Peyer's patch (tissue), 4 donors: ENCODE measurements at regions not wholly inside any gene's neighbourhood (a gene's known extent, or its start where the extent isn't known, plus 50 kb on each side); places are given as distances from the start of the nearest gene placed in this dataset.

Source experiments
- DNase-seq, 3 donors: peaks; one replicate each; pipeline ENCODE4 v3.0.0-alpha.2; 2017 to 2019
- H3K27ac ChIP-seq, 4 donors: fragments of 200-600 bp; sonication (generic); one replicate each; pipeline ENCODE4 v1.5.1; 2016 to 2019
- H3K27me3 ChIP-seq, 2 donors: fragments of 200-600 bp; sonication (generic); one replicate each; pipeline ENCODE4 v1.5.1; 2019
- H3K36me3 ChIP-seq, 3 donors: fragments of 200-600 bp; sonication (generic); one replicate each; pipeline ENCODE4 v1.5.1; 2016 to 2019
- H3K4me1 ChIP-seq, 4 donors: fragments of 200-600 bp; sonication (generic); one replicate each; pipeline ENCODE4 v1.5.1; 2016 to 2019
- H3K4me3 ChIP-seq, 4 donors: fragments of 200-600 bp; sonication (generic); 1 replicate in 3 of 4; 2 replicates in 1 of 4; pipeline ENCODE4 v1.5.1; 2016 to 2019; ENCODE audit warnings: mild to moderate bottlenecking in 1 of 4
- H3K9me3 ChIP-seq, 4 donors: fragments of 200-600 bp; sonication (generic); one replicate each; pipeline ENCODE4 v1.5.1; 2016 to 2019; ENCODE audit warnings: mild to moderate bottlenecking in 1 of 4
- CTCF ChIP-seq, 6 experiments: fragments of 450-650 bp in 4 of 6; fragments of 200-600 bp in 2 of 6; sonication (generic) in 1 of 6; IDR thresholded peaks; one replicate each; pipeline ENCODE4 v1.5.1; 2017 to 2019; ENCODE audit warnings: antibody characterized with exemption in 6 of 6, mild to moderate bottlenecking in 3 of 6, moderate library complexity in 1 of 6
- POLR2A ChIP-seq, 2 donors: fragments of 450-650 bp; IDR thresholded peaks; one replicate each; pipeline ENCODE4 v1.5.1; 2017; ENCODE audit warnings: antibody characterized with exemption in 2 of 2, mild to moderate bottlenecking in 2 of 2, moderate library complexity in 2 of 2

DNA sequence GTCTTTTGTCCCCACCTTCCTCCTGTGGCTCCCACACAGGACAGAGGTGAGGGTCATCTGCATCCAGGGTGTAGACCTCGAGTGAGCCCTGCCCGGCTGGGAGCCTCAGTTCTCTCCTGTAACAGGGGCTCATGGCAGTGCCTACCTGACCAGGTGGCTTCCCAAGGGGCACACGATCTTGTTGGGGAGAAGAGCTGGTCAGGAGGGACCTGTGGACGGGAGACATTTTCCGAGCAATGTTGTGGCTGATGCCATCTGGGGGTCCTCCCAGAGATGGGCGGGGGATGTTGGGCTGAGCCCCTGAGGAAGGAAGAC is 51.9 kb downstream of the CEBPB start:
- no peak overlapping the region for H3K27ac ChIP-seq
- no peak overlapping the region for H3K4me3 ChIP-seq
- no peaks in the 10 kb centered on the region for H3K9me3 ChIP-seq
- H3K4me1 ChIP-seq, result peaks cover 0 to 7% (median under 1%) of the 10 kb centered on the region in 4 donors
- no peaks in the 10 kb centered on the region for H3K36me3 ChIP-seq
- no peak for TF ChIP-seq CTCF (IDR thresholded peaks at IDR 0.05)
- TF ChIP-seq POLR2A (IDR thresholded peaks at IDR 0.05), result no peak
- H3K27me3 ChIP-seq, result no peaks in the 10 kb centered on the region
- no peak for DNase-seq

DNA sequence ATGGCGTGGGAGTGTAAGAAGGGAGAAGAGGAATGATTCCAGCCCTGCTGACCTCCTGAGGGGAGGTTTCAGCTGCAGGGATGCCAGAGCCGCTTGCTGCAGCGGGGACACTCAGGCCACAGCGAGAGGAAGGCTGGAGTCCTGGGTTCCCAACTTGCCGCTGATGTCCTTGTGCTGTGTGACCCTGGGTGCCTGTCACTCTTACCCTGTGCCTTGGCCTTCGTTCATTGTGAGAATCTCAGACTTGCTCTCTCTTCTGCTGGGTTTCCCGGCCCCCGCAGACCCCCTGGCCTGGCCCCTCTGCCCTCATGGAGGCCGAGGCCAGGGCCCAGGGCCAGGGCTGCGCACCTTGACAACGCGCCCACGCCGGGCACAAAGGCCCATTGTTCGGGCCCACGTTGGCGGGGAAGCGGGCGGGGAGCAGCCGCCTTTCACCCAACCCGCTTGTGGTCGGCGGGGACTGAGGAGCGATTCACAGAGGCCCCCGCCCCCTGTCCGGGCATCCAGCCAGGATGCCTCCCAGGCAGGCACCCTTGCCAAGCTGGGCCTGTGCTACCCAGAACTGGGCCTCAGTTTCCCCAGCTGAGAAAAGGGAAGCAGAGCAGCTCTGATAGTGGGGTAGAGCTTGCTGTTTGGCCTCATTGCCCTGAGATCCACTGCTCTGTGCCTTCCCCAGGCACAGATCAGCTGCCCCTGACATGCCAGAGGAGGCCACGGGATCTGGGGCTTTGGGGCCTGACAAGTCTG is 52.4 kb downstream of the CEBPB start:
- Histone ChIP-seq H3K4me3 (no peak overlapping the region), H3K27ac (no peak overlapping the region), H3K36me3 (no peaks in the 10 kb centered on the region), H3K27me3 (no peaks in the 10 kb centered on the region), H3K9me3 (no peaks in the 10 kb centered on the region), H3K4me1 (peaks cover 0 to 7% (median 2%) of the 10 kb centered on the region in 4 donors)
- no peak for TF ChIP-seq CTCF (IDR thresholded peaks at IDR 0.05)
- no peak for TF ChIP-seq POLR2A (IDR thresholded peaks at IDR 0.05)
- DNase-seq, result peak in 1 of 3 donors; percentile 60

- Histone ChIP-seq H3K36me3 (no peaks in the 10 kb centered on the region), H3K4me3 (no peak overlapping the region), H3K27ac (no peak overlapping the region), H3K9me3 (no peaks in the 10 kb centered on the region), H3K4me1 (peaks cover 0 to 7% (median 2%) of the 10 kb centered on the region in 4 donors), H3K27me3 (no peaks in the 10 kb centered on the region)
- DNase-seq, result no peak
- no peak for TF ChIP-seq CTCF (IDR thresholded peaks at IDR 0.05)
- TF ChIP-seq POLR2A (IDR thresholded peaks at IDR 0.05), result no peak
Observed at GRCh38 chr20:50243610-50244351, 53.2 kb downstream of the CEBPB start.

DNA sequence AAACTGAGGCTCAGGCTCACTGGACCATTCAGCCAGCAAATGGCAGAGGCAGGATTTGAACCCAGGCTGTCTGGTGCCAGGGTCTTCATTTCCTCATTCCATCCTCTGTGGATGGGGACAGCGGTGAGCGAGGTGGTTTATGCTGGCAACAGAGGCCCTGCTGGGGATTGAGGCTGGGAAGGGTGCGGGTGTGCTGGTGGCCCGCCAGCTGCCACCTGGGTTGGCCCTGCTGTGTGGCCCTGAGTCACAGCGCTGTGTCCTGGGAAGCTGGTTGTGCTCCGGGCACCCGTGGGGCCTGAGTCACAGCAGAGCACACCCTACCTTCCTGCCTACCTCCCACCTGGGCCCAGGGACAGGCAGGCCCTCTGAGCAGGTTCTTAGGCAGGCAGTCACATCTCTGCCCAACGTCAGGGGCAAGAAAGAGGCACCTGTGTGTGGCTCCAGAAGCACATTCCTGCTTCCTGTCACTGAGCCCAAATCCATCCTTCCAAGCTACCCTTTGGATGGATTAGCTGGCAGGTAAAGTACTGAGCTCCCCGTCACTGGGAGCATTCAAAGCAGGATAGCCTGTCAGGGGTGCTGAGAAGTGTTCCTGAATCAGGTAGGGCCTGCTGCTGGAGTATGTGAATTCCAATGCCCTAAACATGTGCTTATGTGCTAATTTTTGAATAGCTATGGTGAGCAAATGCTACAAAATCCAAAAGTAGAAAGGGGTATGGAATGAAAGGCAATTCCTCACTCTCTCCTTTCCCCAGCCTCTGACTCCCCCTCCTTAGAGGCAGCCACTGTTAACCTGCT is 53.9 kb downstream of the CEBPB start:
- no peaks in the 10 kb centered on the region for H3K9me3 ChIP-seq
- H3K27me3 ChIP-seq, result no peaks in the 10 kb centered on the region
- TF ChIP-seq CTCF (IDR thresholded peaks at IDR 0.05), result no peak
- no peak for TF ChIP-seq POLR2A (IDR thresholded peaks at IDR 0.05)
- no peak for DNase-seq
- no peak overlapping the region for H3K27ac ChIP-seq
- no peak overlapping the region for H3K4me3 ChIP-seq
- H3K4me1 ChIP-seq, result peaks cover 0 to 10% (median 2%) of the 10 kb centered on the region in 4 donors
- H3K36me3 ChIP-seq, result no peaks in the 10 kb centered on the region

DNA sequence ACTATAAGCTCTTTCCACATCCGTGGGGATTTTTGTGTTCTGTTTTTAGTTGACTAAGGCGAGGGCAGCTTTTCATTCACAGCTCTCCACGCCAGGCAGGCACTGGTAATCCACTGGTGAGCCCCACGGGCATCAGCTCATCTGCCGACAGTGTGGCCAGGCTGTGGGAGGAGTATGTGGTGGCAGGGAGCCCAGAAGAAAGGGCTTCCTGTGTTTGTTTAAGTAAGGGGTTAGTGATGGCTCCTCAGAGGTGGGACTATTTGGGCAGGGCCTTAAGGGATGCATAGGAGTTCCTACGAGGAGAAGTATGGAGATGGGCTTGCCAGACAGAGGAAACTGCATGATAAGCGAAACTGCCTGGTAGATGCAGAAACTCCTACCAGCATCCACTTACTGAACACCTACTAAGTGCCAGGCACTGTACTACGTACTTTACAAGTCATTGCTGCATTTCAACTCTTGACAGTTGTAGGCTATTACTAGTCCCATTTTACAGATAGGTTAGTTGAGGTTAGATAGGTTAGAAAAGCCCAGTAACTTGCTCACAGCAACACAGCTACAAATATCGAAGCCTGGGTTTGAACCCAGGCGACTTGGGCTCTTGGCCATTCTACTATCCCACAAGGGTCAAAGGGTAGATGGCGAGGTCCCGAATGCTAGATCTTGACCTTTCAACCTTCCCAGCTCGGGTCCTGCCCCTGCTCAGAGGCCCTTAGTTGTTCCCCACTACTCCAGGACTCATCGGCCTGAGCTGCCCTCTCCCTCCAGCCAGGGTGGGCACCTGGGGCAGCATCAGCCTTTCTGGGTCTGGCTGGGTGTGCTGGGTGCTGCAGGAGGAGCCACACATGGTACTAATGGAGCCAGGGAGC is 55.1 kb downstream of the CEBPB start:
- Histone ChIP-seq H3K27me3 (no peaks in the 10 kb centered on the region), H3K9me3 (no peaks in the 10 kb centered on the region), H3K4me3 (no peak overlapping the region), H3K36me3 (no peaks in the 10 kb centered on the region), H3K4me1 (peaks cover 0 to 16% (median 2%) of the 10 kb centered on the region in 4 donors), H3K27ac (no peak overlapping the region)
- no peak for TF ChIP-seq POLR2A (IDR thresholded peaks at IDR 0.05)
- TF ChIP-seq CTCF (IDR thresholded peaks at IDR 0.05), result no peak
- no peak for DNase-seq
